ENCODE measurements at regions not wholly inside any gene's neighbourhood (a gene's known extent, or its start where the extent isn't known, plus 50 kb on each side); places are given as distances from the start of the nearest gene placed in this dataset.

DNA sequence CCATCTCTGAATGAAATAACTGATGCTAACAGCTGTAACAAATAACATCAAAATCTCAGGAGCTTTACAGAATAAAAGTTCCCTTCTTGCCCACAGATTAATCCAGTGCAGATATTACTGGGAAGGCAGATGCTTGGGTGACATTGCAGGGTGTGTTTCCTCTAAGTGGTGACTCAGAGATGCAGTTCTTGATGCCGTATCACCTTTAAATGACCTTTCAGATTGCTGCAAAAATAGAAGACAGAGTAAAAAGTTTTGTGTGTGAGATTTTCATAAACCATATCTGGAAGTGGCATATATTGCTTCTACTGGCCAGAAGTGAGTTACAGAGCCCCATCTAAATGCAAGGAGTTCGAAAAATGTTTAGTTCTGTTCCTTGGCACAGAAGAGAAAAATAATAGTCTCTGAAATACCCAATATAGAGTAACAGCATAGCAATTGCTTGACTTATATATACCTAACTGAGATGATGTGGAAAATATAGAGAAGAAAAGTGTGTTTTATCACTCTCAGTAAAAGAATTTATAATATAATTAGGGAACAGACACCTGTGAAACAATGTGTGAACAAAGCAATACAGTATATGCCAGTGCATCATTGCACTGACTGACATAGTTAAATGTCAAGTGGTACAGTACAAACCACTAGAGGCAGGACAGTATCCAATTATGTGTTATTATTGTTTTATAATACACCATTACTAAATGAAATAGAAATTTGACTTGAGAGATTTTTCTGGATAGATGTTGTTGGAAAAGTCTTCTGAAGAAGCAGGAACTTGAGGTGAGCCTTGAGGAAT lies 430.7 kb upstream of the CBLB start:
- TF ChIP-seq CTCF (IDR thresholded peaks at IDR 0.05) (no peak), POLR2A (IDR thresholded peaks at IDR 0.05) (no peak)

All from transverse colon (tissue), 3 donors.